Osteoblast (primary cell): ENCODE measurements at regions not wholly inside any gene's neighbourhood (a gene's known extent, or its start where the extent isn't known, plus 50 kb on each side); places are given as distances from the start of the nearest gene placed in this dataset.

Experiments used
- DNase-seq: peaks from one replicate; pipeline ENCODE4 v3.0.0; 2011; ENCODE audit warnings: low spot score, mixed read lengths; ENCODE audit not compliant: insufficient read length; ENCODE audit errors: missing footprints
- H2AFZ ChIP-seq: 2 replicates; pipeline ENCODE4 v1.6.0; 2011; ENCODE audit warnings: mild to moderate bottlenecking, low read length
- H3K27ac ChIP-seq: 2 replicates; pipeline ENCODE4 v1.5.1; 2011; ENCODE audit warnings: mild to moderate bottlenecking, low read depth, low read length, moderate library complexity
- H3K27me3 ChIP-seq: 2 replicates; pipeline ENCODE4 v1.6.0; 2012; ENCODE audit warnings: mild to moderate bottlenecking, control low read depth, inconsistent platforms, low read length, moderate library complexity; ENCODE audit not compliant: insufficient read depth
- H3K36me3 ChIP-seq: 2 replicates; pipeline ENCODE4 v1.5.1; 2011; ENCODE audit warnings: mild to moderate bottlenecking, low read length, control low read depth, moderate library complexity; ENCODE audit not compliant: insufficient read depth
- H3K4me1 ChIP-seq: 2 replicates; pipeline ENCODE4 v1.5.1; 2011; ENCODE audit warnings: mild to moderate bottlenecking, low read length, control low read depth, moderate library complexity; ENCODE audit not compliant: insufficient read depth
- H3K4me2 ChIP-seq: 2 replicates; pipeline ENCODE4 v1.6.0; 2011; ENCODE audit warnings: mild to moderate bottlenecking, low read length; ENCODE audit not compliant: insufficient read depth
- H3K4me3 ChIP-seq: fragments of 200-600 bp; sonication (generic); 3 replicates; pipeline ENCODE4 v1.5.1; 2012; ENCODE audit warnings: mild to moderate bottlenecking, low read length, inconsistent platforms; ENCODE audit not compliant: insufficient read depth
- H3K79me2 ChIP-seq: 2 replicates; pipeline ENCODE4 v1.6.0; 2012; ENCODE audit warnings: mild to moderate bottlenecking, low read length, control low read depth, inconsistent platforms; ENCODE audit not compliant: insufficient read depth
- H3K9me3 ChIP-seq: 2 replicates; pipeline ENCODE4 v1.5.1; 2011; ENCODE audit warnings: low read depth, low read length, control low read depth
- H4K20me1 ChIP-seq: 2 replicates; pipeline ENCODE4 v1.6.0; 2012; ENCODE audit warnings: mild to moderate bottlenecking, low read length, control low read depth; ENCODE audit not compliant: insufficient read depth
- TF ChIP-seq, protein P1 (sequence below): IDR thresholded peaks from 2 replicates; pipeline ENCODE4 v1.5.1; 2011; ENCODE audit warnings: mild to moderate bottlenecking, low read depth, low read length, moderate library complexity; ENCODE audit errors: extremely low read depth

- H3K9me3 ChIP-seq: no peaks in the 10 kb centered on the region
- no peaks in the 10 kb centered on the region for H3K4me1 ChIP-seq
- no peak overlapping the region for H3K4me2 ChIP-seq
- H3K27me3 ChIP-seq: peaks cover 17% of the 10 kb centered on the region
- TF ChIP-seq, protein P1, sequence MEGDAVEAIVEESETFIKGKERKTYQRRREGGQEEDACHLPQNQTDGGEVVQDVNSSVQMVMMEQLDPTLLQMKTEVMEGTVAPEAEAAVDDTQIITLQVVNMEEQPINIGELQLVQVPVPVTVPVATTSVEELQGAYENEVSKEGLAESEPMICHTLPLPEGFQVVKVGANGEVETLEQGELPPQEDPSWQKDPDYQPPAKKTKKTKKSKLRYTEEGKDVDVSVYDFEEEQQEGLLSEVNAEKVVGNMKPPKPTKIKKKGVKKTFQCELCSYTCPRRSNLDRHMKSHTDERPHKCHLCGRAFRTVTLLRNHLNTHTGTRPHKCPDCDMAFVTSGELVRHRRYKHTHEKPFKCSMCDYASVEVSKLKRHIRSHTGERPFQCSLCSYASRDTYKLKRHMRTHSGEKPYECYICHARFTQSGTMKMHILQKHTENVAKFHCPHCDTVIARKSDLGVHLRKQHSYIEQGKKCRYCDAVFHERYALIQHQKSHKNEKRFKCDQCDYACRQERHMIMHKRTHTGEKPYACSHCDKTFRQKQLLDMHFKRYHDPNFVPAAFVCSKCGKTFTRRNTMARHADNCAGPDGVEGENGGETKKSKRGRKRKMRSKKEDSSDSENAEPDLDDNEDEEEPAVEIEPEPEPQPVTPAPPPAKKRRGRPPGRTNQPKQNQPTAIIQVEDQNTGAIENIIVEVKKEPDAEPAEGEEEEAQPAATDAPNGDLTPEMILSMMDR: no peak
- H3K36me3 ChIP-seq: no peaks in the 10 kb centered on the region
- no peaks in the 10 kb centered on the region for H3K79me2 ChIP-seq
- H3K4me3 ChIP-seq: no peak overlapping the region
- no peaks in the 10 kb centered on the region for H4K20me1 ChIP-seq
- no peak for DNase-seq
- H3K27ac ChIP-seq: no peak overlapping the region
- no peak overlapping the region for H2AFZ ChIP-seq
These were observed 256.7 kb upstream of the UBASH3B start for GRCh38 chr11:122398851-122399250.

- Histone ChIP-seq H3K27ac (no peak overlapping the region), H3K4me2 (no peak overlapping the region), H2AFZ (no peak overlapping the region), H3K36me3 (no peaks in the 10 kb centered on the region), H3K4me1 (no peaks in the 10 kb centered on the region), H3K27me3 (peaks cover 17% of the 10 kb centered on the region), H4K20me1 (no peaks in the 10 kb centered on the region), H3K9me3 (no peaks in the 10 kb centered on the region), H3K79me2 (no peaks in the 10 kb centered on the region), H3K4me3 (no peak overlapping the region)
- DNase-seq: no peak
- TF ChIP-seq, protein P1: no peak
These were observed 257.4 kb upstream of the UBASH3B start for GRCh38 chr11:122398167-122398566.

DNA sequence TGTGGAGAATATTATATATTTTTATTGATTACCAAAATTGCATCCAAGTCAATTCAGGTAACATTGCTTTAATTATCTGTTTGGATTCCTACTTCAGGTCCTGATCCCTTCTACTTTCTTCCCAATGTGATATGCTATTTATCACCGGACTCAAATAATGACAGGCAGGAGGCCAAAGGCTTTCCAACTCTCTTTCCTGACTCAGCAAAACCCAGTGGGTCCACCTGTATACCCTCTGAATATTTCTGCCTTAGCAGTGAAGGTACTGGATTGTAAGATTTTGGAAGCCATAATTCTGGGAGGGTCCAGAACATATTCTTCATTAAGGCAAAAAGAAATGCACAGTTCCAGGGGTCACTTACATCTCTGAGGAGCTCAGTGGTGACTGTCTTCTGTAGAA, 260.2 kb upstream of the UBASH3B start:
- peaks cover 8% of the 10 kb centered on the region for H3K27me3 ChIP-seq
- DNase-seq: no peak
- H3K4me1 ChIP-seq: no peaks in the 10 kb centered on the region

DNA sequence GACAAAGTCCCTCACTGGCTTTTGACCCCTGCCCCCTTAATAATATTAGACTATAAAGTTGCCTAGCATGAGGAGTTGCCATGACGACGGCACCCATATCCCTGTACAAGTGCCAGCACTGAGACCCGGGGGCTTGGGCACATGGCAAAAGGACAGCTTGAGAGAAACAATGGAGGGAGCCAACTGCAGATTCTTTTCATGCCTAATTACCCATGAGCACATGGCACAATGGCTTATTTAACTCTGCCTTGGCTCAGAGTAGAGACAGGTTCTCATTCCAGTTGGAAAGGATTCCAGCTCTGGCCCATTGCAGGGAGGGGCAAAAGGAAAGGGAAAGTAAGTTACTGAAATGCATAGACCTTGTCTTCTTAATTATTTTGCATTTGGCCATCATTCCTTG, 261.2 kb upstream of the UBASH3B start:
- no peak overlapping the region for H3K4me3 ChIP-seq
- TF ChIP-seq, protein P1: no peak
- H3K4me1 ChIP-seq: no peaks in the 10 kb centered on the region
- H2AFZ ChIP-seq: no peak overlapping the region
- H3K27me3 ChIP-seq: peaks cover 8% of the 10 kb centered on the region
- H3K4me2 ChIP-seq: no peak overlapping the region
- no peaks in the 10 kb centered on the region for H3K79me2 ChIP-seq
- no peaks in the 10 kb centered on the region for H4K20me1 ChIP-seq
- no peaks in the 10 kb centered on the region for H3K36me3 ChIP-seq
- H3K27ac ChIP-seq: no peak overlapping the region
- H3K9me3 ChIP-seq: no peaks in the 10 kb centered on the region
- DNase-seq: no peak

More for the DNA sequence above, 260.2 kb upstream of the UBASH3B start:
- Histone ChIP-seq H3K4me3 (no peak overlapping the region), H3K79me2 (no peaks in the 10 kb centered on the region), H2AFZ (no peak overlapping the region), H4K20me1 (no peaks in the 10 kb centered on the region), H3K36me3 (no peaks in the 10 kb centered on the region), H3K9me3 (no peaks in the 10 kb centered on the region), H3K27ac (no peak overlapping the region), H3K4me2 (no peak overlapping the region)
- TF ChIP-seq, protein P1: no peak
